Right ventricle myocardium superior (tissue), 1 donor: ENCODE measurements at regions not wholly inside any gene's neighbourhood (a gene's known extent, or its start where the extent isn't known, plus 50 kb on each side); places are given as distances from the start of the nearest gene placed in this dataset.

ENCODE experiments used
- ATAC-seq: fragments of 200-7000 bp; cut with Tn5 transposase; one replicate; pipeline ENCODE4 v1.9.1; 2020; ENCODE audit warnings: mild to moderate bottlenecking; ENCODE audit not compliant: poor library complexity
- DNase-seq: peaks from one replicate; pipeline ENCODE4 v3.0.0-alpha.2; 2020
- intact Hi-C: fragments of 100-400 bp; cut with DNase I; formaldehyde crosslinking; loops from one replicate; pipeline ENCODE4 v1.11.2; 2022
- donor health status: DM: no; HTN: yes; CAD: no; lungs with severe emphysema.

DNA sequence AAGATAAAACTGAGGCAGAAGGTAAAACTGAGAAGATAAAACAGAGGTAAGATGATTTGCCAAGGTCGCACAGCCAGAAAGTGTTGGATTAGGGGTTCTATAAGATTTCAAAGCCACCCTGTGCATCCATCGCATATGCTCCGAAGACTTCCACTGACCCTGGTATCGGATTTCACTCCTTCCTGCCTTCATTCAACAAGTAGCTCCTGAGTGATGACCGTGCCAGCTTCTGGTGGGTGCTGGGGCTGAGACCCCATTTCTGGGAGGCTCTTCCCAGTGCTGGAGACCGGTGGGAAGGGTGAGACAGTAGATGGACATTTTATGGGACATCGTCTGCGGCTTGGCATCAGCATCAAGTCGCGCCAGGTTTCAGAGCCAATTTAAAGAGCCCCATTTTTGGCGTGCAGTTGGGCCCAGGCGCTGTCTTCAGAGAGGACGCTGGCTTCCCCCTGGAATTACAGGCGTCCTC, 53.7 kb upstream of the DAB2IP start:
- DNase-seq, result no peak
- no peak for ATAC-seq
- intact Hi-C loops, result no loop called here

DNA sequence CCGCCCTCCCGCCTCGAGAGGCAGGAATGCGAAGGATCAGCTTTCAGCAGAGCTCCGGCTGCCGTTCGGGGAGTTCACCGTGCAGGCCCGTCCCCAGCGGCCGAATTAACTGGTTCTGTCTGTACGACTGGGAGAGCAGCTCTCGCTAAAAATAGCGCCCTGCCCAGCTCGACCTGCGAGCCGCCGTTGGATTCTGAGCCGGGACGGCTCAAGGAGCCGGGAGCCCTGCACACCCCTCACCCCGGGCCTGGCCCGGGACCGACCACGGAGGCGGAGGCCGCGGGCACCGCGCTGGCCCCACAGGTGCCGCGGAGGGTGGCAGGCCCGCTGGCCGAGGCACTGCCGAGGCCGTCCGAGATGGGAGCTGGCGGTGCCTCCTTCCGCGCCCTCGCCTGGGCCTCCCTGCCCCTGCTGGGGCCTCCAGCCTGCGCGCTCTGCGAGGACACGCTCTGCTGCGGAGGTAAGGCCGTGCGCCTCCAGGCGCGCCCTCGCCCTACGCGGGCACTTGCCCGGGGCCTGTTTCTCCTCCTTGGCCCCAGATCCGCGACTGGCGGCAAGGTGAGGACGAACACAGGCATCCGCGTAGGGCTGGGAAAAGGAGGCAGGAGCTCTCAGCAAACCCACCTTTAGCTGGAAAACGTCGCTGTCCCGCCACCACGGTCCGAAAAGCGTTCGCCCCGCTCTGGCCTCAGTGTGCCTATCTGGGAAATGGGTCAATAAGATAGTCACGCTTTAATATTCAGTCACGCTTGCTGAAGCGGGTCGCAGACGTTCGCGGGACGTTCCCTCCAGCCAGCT, 53.1 kb upstream of the DAB2IP start:
- intact Hi-C loops, result no loop called here
- ATAC-seq, result peak; percentile 80
- peak; percentile 87 for DNase-seq

DNA sequence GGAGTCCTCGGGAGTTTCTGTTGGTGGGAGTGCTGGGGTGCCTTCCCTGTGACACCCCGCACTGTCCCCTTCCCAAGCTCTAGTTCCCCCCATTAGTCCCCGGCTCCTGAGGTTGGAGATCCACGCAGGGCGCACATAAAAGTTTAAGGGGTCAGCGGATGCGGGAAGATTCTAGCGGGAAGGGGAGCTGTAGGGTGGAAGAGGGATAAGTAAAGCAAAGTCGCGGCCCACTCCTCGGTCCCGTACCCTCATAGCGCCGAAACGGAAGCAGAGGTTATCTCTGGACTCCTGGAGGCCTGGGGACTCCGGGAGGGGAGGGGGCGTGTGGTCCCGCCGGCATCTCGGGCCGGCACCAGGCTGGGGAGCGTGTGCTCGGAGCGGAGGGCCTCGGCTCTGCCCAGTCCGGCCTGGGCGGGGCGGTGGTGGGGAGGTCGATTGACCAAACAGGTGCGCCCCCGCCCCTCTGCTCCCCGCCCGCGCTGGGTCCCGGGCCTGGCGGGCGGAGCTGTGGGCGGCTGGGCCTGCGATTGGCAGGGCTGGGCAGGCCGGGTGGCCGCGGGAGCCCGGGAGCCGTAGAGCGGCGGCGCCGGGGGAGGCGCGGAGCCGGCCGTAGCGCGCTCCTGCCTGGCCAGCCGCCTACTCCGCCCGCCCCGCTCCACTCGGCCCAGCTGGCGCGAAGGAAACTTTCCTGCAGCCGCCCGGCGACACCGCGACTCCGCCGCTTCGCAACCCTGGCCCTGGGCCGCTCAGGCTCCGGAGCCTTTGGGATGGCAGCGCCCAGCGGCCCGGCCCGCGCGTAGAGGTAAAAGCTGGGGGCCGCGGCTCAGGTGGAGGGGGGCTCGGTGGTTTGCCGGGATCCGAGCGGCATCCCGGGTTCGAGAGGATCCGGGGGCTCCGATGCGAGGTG, 52.2 kb upstream of the DAB2IP start:
- intact Hi-C loops, result no loop called here
- DNase-seq, result peak; percentile 85
- peak; percentile 87 for ATAC-seq

DNA sequence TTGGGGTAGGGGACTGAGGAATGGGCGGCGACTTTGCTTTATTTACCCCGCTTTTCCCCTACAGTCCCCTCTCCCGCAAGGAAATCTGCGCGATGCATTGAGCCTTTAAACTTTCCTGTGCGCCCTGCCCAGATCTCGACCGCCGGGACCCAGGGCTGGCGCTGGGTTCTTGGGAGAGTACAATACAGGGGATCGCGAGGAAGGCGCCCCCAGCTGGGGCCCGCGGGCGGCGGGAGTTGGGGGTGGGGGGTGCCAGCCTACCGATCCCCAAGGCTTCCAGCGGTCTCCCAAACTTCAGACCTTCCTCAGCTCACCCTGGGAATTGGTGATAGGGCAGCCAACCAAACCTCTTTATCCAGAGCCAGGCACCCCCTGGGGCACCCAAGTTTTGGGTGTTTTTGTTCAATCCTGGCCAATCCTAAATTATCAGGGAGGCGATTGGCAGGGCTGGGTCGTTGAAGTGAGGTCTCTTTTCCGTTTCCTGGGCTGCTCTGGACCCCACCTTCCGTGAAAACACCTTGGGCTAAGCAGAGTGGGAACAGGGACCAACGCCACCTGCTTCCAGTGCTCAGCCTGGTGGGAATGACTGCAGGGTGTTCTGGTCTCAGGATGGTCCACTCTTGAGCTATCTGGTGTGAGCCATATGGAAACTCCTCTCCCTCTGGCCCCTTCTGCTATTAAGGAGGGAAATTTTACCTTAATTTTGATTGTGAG, 51.4 kb upstream of the DAB2IP start:
- DNase-seq (no peak), ATAC-seq (no peak)
- intact Hi-C loops, result loop anchor here (10.0 kb wide), 1 partner anchor 45 kb away; no protein-coding TSS in a partner anchor

DNA sequence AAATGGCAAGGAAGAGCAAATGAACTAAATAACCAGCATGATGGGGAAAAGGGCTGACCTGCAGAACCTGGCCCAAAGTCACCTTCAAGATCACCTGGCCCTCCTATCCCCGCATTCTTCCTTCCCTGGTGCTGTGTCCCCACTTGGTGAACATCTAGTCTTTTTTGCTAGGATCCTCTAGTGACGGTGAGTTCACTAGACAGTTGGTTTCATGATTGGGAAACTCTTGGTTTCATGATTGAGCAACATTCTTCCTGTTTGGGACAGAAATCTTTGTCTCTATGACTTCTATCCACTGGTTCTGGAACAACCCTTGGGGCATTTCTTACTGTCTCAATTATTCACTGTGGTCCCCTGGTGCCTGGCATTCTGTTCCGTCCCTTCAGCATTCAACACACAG, 50.2 kb upstream of the DAB2IP start:
- intact Hi-C loops, result loop anchor here (10.0 kb wide), 1 partner anchor 46 kb away; no protein-coding TSS in a partner anchor
- ATAC-seq, result no peak
- DNase-seq, result no peak
